ENCODE measurements at regions not wholly inside any gene's neighbourhood (a gene's known extent, or its start where the extent isn't known, plus 50 kb on each side); places are given as distances from the start of the nearest gene placed in this dataset.

DNA sequence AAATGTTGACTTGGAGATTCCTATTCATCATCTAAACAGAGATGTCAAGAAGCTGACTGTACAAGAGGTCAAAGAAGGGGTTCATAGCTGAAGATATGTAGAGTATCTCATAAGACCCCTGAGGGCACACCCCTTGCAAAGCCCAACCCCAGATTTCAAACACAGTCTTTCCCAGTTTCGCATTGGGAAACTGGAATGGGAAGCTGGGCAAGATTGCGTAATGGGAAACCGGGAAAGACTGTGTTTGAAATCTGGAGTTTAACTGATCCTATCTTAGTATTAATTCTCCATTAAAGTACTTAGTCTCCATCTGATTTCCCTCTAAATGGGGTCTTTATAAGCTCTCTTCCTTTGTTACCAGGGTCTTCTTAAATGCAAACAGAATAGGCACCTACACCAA lies 99.5 kb downstream of the FAM76B start:
- DNase-seq, result no peak

DNA sequence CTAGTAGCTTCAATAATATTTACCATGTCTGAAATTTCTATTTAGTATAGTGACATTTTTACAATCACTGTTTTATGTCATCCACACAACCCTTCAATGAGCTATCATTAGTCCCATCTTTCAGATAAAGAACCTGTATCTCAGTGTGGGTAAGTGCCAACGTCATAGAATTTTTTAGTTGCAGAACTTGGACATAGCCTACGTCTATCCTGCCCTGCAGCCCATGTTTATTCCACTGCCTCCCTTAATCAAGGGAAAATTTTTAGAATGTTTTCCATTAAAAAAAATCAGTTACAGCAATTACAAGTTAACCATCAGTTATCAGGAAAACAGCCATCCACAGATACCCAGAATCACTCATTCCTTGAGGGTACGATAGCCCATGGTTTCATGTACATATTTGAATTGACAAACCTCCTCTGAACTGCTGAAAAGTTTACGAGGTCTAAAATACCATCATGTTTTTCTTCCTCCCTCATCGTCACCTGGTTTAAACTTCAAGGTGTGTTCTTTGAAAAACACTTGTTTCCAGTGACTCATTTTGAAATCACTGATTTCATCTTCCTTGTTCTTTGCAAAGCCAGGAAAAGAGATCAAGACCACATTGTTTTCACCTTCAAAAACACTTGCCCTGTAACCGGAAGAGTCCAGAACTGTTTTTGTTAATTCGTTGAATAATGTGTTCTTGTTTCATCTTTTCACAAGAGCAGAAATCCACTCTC lies 100.9 kb downstream of the FAM76B start:
- DNase-seq, result no peak

DNA sequence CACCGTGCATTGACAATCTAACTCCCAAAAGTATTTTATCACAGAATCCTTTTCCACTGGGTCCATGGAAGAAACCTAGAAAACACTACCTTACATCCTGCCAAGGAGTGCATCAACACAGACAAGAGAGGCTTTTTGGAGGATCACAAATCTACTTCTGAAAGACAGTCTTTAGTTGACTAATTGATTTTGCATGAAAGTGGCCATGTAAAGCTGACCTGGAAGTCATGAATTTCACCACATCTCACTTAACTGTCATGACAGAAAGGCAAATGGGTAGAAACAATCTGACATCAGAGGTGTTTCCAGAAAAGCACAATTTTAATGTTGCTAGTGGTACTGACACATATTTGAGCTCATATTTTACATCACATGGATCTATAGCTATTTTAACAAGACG lies 101.6 kb downstream of the FAM76B start:
- no peak for DNase-seq

DNA sequence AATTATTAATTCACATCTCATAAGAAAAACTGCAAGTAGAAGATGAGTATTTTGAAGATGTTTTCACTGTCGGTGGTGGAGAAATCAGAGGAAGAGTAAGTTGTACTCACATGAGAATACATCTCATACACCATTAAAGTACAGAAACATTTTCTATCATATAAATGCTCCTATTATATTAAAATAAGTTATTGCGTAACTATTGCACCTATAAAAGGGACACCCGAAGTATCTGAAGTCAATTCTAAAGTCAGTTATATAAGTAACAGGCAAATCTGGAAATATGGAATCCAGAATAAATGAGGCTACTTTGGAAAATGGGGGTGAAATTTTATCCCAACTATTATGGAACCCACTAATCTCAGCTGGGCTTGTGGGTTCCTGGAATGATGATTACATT lies 103.3 kb downstream of the FAM76B start:
- DNase-seq, result no peak

DNA sequence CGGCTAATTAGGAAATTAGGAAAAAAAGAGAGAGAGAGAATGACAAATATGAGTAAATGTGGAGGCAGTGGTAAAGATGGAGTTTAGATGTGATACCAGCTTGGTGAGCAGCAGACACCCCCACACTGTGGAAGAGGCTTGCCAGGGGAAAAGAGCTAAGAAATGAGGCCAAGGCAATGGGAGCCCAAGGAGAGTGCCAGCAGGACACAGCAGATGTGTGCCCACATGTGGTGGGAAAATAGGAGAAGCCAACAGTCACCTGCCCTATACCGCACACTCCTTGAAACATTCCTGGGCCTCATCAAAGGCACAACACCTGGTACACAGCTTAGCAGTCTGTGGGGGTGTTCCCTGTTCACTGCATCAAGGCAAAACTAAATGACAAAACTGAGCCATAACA lies 104.9 kb downstream of the FAM76B start:
- no peak for DNase-seq

DNA sequence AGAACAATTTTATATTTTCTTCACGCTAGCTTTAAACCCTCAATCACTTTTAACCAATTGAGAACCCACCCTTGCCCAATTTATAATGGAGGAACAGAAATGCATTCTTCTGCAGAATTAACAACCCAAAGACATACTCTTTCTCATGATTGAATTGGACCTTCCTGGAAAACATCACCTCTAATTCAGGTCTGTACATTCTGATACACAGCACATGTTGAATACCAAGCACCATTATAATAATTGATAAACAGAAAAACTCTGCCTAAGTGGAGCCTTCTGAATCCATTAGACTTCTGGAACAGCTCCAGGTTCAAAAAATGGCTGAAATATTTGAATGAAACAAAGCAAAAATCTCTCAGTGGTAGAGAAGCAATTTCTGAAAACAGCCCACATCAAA lies 105.4 kb downstream of the FAM76B start:
- no peak for DNase-seq

DNA sequence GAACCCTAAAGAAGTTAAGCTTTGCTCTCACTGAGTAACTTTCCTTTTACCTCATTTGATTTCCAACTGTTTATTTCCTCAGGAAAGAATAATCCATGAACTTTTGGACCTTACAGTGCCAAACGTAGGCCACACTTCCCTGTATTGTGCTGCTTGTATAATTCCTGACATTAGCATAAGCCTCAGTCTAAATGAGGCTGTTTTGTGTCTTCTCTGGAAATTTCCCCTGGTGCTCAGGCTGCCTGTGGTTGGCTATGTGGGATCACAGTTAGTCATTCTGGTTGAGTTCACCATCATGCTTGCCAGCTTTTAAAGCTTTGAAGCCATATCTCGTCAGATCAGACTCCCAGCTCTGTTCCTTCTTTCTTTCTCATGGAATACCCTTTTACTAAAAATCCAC lies 107.0 kb downstream of the FAM76B start:
- DNase-seq, result no peak

DNA sequence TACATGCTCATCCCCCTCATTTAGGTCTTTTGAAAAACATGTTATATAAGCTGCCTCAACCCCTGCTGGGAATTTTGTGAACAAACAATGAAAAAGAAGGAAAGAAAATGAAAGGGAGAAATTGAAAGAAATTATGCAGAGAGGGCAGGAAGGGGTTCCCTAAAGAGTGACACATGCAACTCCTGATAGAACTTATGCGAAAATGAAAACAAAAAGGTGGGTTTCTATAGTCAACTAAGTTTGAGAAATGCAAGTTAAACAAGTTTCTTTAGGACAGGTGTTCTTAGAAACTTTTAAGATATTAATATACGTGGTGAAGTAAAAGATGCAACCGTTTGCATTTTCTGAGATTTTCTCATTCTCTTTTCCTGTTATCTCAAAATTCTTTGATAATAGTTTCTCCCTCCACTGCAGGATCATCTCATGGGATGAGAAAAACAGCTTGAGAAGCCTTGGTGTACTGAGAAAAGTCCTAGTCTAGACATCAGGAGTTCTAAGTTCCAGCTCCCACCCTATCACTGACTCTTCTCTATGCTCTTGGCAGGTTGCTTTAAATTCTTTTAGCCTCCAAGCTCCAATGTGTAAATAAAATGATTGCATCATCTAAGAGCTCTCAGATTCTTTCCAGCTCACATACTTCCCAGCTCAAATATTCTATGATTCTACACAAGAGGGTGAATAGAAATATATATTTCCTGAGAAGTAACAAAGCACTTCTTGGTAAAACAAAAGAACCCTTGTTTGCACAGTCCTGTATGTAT lies 109.2 kb downstream of the FAM76B start:
- DNase-seq, result peak; percentile 81

DNA sequence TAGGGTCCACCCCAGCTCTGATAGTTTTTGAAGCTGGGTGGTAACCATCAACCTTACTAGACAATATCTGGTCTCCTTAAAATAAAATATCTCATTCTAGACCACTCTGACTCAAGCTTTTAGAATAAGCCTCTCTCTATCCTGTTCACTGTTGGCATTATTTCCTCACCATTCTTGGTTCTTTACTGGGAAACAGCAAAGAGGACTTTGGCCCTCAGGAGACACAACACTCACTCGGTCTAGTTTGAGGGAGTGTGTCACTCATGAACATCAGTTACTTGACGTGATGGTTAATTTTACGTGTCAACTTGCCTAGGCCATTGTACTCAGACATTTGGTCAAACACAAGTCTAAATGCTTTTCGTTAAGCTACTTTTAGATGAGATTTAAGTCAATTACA lies 110.6 kb downstream of the FAM76B start:
- DNase-seq, result no peak

DNA sequence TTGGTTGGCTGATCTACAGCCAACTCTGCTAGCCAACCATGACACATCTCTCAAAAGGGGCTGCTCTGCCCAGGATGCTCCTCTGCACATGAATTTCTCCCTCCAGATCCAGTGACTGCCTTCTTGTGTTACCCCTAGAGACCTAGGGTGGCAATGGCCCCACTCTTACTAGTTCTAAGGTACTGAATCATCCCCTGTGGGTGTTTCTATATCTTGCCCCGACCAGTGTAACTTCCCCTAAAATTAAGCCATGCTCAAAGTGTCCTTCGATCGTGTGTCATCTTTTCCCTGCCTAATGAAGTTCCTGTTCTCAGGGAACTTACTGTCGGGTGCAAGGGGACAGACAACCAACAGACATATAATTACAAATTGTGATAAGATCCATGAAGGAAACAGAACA lies 113.3 kb downstream of the FAM76B start:
- no peak for DNase-seq

DNA sequence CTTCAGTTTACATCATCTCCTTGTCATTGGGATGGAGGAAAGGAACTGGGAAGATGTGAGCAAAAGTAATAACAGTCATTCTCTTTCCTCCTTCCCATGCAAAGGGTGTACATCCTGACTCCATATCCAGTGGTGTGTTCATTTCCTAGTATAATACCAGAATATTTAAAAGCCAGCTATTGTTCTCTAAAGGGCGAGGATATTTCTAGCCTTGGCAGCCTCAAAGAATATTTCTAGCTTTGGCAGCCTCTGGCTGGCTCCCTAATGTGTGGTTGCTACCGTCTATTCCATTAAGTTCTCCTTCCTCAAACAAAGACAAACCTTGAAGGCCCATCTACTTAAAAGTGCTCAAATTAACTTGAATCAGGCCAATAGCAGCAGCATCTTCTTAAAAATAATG lies 114.0 kb downstream of the FAM76B start:
- no peak for DNase-seq

DNA sequence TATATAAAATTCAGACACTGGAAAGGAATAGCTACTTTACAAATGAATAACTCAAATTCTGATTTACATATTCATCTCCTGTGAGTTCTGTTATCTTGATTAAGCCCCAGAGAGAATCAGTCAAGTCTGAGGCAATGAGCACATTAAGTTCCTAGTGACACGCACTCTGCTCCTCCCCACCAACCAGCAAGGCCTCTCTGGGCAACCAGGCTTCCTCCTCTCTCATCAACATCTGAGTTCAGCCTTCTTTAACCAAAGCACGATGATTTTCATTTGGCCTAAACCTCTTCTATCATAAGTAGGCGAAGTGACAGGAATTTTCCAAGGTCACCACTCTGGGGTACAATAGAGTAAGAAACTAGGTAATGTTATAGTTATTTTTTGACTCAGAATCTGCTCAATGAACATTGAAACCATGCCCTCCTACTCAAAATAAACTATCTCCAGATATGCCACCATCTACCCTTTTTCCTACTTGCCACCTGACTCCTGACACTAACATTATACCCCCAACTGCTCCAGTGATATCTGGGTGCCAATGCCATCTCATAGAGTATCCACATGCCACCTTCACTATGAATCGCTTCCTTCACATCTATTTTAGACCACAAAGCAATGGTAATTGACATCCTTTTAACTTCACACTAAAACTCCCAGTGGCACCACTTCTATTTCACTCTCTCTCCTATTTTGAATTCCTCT lies 114.8 kb downstream of the FAM76B start:
- no peak for DNase-seq

DNA sequence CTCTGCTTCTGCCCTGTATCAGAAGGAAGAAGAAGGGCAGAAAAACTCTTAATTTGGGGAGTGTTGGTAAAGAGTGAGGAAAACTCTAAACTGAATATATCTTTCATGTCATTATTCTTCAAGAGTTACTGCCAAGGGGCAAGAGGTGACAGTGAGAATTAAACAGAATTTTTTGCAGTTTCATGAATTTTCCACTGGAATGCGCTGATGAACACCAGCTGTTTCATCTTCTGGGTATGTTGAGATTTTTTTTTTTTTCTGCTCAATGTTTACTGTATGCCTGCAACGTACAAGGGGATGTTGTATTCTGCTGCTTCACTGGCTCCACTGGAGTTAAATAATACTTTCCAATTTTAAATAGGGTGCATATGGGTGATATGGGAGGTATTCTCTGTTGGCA lies 117.8 kb downstream of the FAM76B start:
- DNase-seq, result peak; percentile 18

DNA sequence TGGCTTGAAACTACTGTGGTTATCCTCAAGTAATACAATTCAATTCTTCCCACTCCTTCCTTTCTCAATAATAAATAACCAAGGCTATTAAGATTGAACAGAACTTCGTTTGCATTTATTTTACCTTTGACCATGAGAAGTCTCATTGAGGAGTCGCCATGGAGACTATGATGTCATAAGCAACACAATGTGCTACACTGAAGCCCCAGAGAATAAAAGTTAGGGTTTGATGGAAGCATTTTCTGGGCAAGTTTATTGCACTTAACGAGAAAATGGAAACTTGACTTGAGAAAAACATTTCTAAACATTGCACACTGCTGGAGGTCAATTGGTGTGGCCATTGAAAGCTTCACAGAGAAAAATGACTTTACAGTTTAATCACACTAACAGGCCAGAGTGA lies 121.5 kb downstream of the FAM76B start:
- no peak for DNase-seq

DNA sequence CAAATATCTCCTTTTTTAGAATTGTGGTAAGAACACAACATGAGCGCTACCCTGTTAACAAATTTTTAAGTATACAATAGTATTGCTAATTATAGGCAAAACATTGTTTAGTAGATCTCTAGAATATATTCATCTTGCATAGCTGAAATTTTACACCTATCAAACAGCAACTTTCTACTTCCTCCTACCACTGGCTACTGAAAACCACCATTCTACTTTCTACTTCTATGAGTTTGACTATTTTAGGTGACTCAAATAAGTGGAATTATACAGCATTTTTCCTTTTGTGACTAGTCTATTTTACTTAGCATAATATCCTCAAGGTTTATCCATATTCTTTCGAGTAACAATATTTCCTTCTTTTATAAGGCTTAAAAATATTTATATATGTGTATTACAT lies 128.4 kb downstream of the FAM76B start:
- no peak for DNase-seq

DNA sequence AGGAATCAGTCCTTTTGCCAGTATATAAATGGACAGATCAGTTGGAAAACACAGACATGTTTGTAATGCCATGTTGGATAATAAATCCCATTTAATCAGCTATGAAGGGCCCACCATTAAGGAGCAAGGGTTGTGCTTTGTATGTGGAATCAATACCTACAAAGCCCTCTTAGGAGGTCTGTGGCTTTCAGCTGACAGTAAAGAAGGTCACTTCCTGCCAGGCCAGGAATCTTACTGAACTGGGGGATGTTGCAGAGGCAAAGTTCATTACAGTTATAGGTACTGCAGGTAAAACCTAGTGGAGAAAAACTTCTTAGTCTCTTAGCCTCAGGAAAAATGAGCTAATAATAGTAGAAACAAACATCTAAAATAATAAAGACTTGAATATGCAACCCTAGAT lies 129.5 kb downstream of the FAM76B start:
- no peak for DNase-seq

DNA sequence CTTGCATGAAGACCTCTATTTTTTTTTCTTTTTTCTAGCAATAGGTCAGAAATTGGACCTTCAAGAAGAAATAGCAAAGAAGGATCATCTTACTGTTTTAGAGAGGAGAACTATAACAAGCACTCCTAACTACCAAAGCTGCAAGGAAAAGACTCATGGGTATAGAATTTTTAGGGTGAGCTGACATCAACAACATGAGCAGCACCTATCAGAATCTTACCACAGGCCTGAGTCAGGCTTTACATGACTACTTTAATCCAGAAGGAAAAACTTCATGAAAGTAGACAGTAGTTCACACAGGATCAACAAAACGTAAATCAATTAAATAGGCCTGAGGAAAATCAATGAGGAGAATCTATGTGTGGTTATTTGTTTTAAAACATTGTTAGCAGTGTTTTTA lies 130.5 kb downstream of the FAM76B start:
- peak; percentile 54 for DNase-seq

DNA sequence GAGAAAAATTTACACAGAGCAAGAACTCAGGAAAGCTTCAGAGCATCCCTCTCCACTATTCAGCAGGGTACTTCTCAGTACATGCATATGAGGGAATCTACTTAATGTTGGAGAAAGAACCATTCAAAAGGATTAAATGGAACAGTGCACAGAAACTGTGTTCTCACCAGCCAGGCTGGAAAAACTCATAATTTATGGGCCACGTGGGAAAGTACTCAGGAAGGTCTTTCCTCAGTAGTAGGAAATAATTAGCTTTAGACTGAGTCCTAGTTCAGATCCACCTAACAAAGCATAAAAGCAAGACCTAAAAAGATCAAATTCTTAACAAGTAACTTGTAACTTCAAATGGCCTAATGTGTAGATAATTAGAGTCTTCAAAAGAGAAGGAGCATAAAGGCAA lies 134.0 kb downstream of the FAM76B start:
- no peak for DNase-seq

DNA sequence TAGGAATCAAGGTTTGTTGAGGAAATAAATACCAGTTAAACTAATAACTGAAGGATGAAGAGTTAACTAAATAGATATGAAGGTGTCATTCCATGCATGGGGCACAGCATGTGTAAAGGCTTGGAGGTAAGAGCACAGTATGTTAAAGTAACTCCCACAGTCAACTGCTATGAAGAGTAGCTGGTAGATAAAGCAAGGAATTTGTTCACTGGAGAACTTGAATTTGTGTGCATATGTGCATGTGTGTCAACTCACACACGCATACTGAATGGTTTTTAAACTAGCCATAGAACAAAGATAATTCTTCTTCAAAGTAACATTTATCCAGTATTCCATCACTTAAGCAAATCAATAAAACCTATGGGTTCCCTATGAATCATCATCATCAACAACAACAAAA lies 135.9 kb downstream of the FAM76B start:
- DNase-seq, result no peak

DNA sequence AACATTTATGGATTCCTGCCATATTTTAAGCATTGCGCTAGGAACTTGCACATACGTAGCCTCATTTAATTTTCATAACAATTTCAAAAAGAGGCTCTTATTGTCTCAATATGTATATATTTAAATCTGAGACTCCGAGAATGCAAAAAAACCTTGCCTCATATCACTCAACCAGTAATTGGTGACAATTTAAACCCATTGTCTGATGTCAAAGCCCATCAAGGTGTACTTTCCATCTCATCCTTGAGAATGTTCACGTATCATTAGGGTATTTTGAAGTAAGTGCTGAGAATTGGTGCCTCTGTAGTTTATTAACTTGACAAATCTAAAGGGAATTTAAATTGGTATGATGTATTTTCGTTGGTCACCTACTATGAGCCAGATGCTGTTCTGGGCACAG lies 136.5 kb downstream of the FAM76B start:
- DNase-seq, result no peak

DNA sequence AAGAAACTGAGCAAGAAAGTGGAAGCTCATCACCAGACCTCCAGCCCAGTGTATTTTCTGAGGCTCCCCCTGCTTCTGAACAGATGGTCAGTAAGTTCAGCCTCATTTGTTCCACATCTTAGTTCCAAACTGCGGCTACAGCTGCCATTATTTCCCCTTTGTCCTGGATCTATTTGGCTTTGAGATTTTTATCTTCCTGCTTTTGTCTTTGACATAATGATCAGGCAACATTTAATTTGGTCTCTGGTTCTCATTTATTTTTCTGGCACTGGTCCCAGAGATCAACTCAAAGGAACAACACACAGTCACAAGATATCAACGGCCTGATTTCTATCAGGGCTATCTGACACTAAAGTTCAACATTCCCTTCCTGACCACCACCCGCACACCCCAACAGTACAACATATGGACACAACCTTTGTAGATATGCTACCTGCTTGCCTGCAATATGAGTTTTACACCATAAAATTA lies 137.5 kb downstream of the FAM76B start:
- DNase-seq, result no peak

DNA sequence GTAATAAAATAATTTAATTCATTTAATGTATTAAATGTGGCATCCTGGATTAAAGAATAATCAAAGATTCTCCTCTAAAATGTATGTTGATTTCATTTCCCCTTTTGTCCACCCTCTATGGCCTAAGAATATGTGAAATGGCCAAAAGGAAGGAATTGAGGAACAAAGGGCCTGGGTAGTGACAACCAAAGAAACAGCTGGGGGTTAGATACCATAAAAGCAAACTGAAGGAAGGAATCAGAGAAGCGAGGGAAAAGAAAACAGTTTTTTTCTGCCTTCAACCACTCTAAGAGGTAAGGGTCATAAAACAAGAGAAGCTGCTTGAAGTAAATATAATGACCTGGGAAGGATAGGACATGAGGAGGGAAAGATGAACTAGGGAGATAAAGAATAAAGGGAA lies 139.3 kb downstream of the FAM76B start:
- DNase-seq, result no peak

DNA sequence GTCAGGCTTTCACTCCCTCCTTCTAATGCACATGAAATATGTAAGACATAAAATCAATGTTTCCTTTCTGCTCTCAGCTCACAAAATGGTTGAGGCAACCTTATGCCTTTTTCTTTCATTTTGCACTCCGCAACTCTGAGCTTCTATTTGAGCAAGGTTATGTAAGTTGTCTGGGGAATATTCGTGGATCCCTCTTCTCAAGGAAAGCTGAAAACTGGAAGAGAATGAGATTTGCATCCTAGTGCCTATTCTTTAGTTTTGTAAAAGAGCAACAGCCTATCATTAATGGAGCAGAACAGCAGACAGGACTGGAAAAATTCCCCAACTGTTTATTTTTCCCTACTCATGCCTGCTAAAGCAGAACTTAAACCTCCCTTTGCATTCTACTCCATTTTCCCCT lies 141.7 kb downstream of the FAM76B start:
- DNase-seq, result peak; percentile 37

DNA sequence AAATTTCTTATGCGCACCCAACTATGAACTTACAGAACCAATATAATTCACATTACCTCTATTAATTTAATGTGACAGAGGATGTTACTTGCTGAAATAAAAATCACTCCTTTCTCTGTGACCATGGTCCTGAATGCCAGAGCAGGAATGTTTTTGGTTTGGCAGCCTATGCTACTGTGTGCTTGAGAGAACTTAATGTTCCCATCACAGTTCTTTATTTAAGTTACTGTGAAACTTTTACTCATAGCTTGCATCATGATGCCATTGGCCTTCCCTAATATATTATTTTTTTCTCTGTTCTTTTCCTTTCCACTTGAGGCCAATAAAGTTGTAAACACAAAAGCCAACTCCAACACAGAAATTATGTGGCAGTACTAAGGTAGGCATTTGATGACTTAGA lies 142.2 kb downstream of the FAM76B start:
- peak; percentile 59 for DNase-seq
